ENCODE measurements at regions not wholly inside any gene's neighbourhood (a gene's known extent, or its start where the extent isn't known, plus 50 kb on each side); places are given as distances from the start of the nearest gene placed in this dataset.

GRCh38 chr2:102092535-102092934 is 50.0 kb upstream of the IL1R1 start:
- POLR2A ChIA-PET (ENCODE audit: unreplicated experiment) = interaction anchor here (0.6 kb wide), 1 partner anchor 22 kb away, joined by 5 read pairs; no protein-coding TSS in a partner anchor
- no peaks in the 10 kb centered on the region for H3K36me3 ChIP-seq (ENCODE audit: control insufficient read depth, insufficient read depth, low read length)
- H4K20me1 ChIP-seq (ENCODE audit: insufficient read depth, low read length) = no peaks in the 10 kb centered on the region
- H3K79me1 ChIP-seq (ENCODE audit: low read depth in 1 of 2, low read length in 2 of 2) = no peaks in the 10 kb centered on the region
- intact Hi-C loops (cut with micrococcal nuclease) = no loop called here
- WGBS, 2 experiments (ENCODE audit: extremely low coverage in 2 of 2, insufficient read length in 1 of 2) = no CpG with 5 or more reads among the region's 7 CpGs
- DNase-seq (no peak), ATAC-seq (ENCODE audit: low read depth) (no peak)
- no peaks in the 10 kb centered on the region for H3K9me3 ChIP-seq (ENCODE audit: control insufficient read depth, insufficient read depth, low read length)
- H2AFZ ChIP-seq (replicated peaks; ENCODE audit: low read length, poor library complexity) = no peak overlapping the region
- no peak overlapping the region for H3K27ac ChIP-seq (ENCODE audit: insufficient read depth, low read length)
- CTCF ChIA-PET = no interaction called here
- no peak overlapping the region for H4K5ac ChIP-seq (ENCODE audit: low read depth, low read length)
- H3K27me3 ChIP-seq (ENCODE audit: control insufficient read depth, insufficient read depth, low read length) = no peaks in the 10 kb centered on the region
- H3K9ac ChIP-seq (ENCODE audit: low read depth, low read length) = no peak overlapping the region
- H2BK120ac ChIP-seq (ENCODE audit: low read depth, low read length) = no peak overlapping the region
- in situ Hi-C loops (cut with MboI; ENCODE audit: low sequenced_read_pairs) = no loop called here
- no peak for TF ChIP-seq FOS (IDR thresholded peaks at IDR 0.05; ENCODE audit: low read depth, low read length)
- no peak for TF ChIP-seq NFE2L2 (IDR thresholded peaks at IDR 0.05; ENCODE audit: low read depth, low read length)
- TF ChIP-seq SMC3 (IDR thresholded peaks at IDR 0.05; ENCODE audit: low read depth, low read length) = no peak
- no peak for TF ChIP-seq POLR2A (IDR thresholded peaks at IDR 0.05; ENCODE audit: low read depth, low read length)
- no peak for TF ChIP-seq ELK1 (IDR thresholded peaks at IDR 0.05; ENCODE audit: borderline replicate concordance, low read depth, low read length)
- TF ChIP-seq MAZ (IDR thresholded peaks at IDR 0.05; ENCODE audit: borderline replicate concordance, low read depth, low read length) = no peak
- TF ChIP-seq CTCF (conservative IDR thresholded peaks at IDR 0.05; ENCODE audit: low read depth, low read length) = no peak
- TF ChIP-seq CHD1 (IDR thresholded peaks at IDR 0.05; ENCODE audit: low read depth, low read length) = no peak
- TF ChIP-seq BHLHE40 (IDR thresholded peaks at IDR 0.05; ENCODE audit: low read depth, low read length) = no peak
- no peak for TF ChIP-seq RCOR1 (IDR thresholded peaks at IDR 0.05; ENCODE audit: insufficient replicate concordance, low read length)
- no peak for TF ChIP-seq USF2 (IDR thresholded peaks at IDR 0.05; ENCODE audit: low read depth, low read length)
- no peak overlapping the region for H3K4ac ChIP-seq (ENCODE audit: low read depth, low read length)
- no peak overlapping the region for H3K56ac ChIP-seq (ENCODE audit: extremely low read depth, insufficient read depth, low read length)
- H2BK15ac ChIP-seq (ENCODE audit: low read depth, low read length) = no peak overlapping the region
- H2BK20ac ChIP-seq (ENCODE audit: low read depth, low read length) = no peak overlapping the region; the same call in 1 of the 2 replicates
- no peaks in the 10 kb centered on the region for H3K9me1 ChIP-seq (ENCODE audit: insufficient read depth, low read length)
- no peak overlapping the region for H3K23ac ChIP-seq (ENCODE audit: low read depth, low read length)
- no peak overlapping the region for H2AK5ac ChIP-seq (ENCODE audit: low read depth, low read length)
- no peaks in the 10 kb centered on the region for H3K4me1 ChIP-seq (ENCODE audit: control insufficient read depth, insufficient read depth, low read length)
- H4K8ac ChIP-seq (ENCODE audit: low read depth in 2 of 2, low read length in 2 of 2) = no peak overlapping the region
- no peak overlapping the region for H3K14ac ChIP-seq (replicated peaks; ENCODE audit: low read depth, low read length)
- H3K4me3 ChIP-seq (ENCODE audit: insufficient read depth, low read depth, low read length) = no peak overlapping the region
- no peak overlapping the region for H2AK9ac ChIP-seq (replicated peaks; ENCODE audit: low read depth, low read length, poor library complexity)
- dilution Hi-C loops (cut with HindIII; ENCODE audit: low sequenced_read_pairs, unreplicated experiment) = no loop called here
- no peak overlapping the region for H4K91ac ChIP-seq (ENCODE audit: insufficient read depth, low read depth, low read length)
- H3K18ac ChIP-seq (ENCODE audit: low read depth, low read length) = no peak overlapping the region; the same call in 1 of the 2 replicates
- no TSS peak for BruUV-seq (replicated peaks)
- H3K4me2 ChIP-seq (ENCODE audit: low read depth, low read length) = no peak overlapping the region
- H2BK5ac ChIP-seq (ENCODE audit: low read depth, low read length, poor library complexity, severe bottlenecking) = no peak overlapping the region

Measured in IMR-90 (cell line).